ENCODE measurements at regions not wholly inside any gene's neighbourhood (a gene's known extent, or its start where the extent isn't known, plus 50 kb on each side); places are given as distances from the start of the nearest gene placed in this dataset.

- Mint-ChIP-seq H3K4me3 (no peak overlapping the region), H3K9me3 (no peaks in the 10 kb centered on the region), H3K36me3 (ENCODE audit: insufficient read depth in 1 of 3, low read depth in 3 of 3) (no peaks in the 10 kb centered on the region), H3K4me1 (peaks cover 0 to 4% of the 10 kb centered on the region in 2 experiments; a peak in 2 of 4 replicates), H3K27ac (no peak overlapping the region), H3K27me3 (ENCODE audit: low read depth) (no peaks in the 10 kb centered on the region)
- Histone ChIP-seq H2AFZ (ENCODE audit: low read length) (no peak overlapping the region), H3K4me1 (ENCODE audit: insufficient read depth, low read length) (peaks cover 3% of the 10 kb centered on the region; the same call in 1 of the 2 replicates), H2BK20ac (ENCODE audit: low read depth, low read length, poor library complexity, severe bottlenecking) (no peak overlapping the region), H3K14ac (ENCODE audit: insufficient read depth, low read length) (no peak overlapping the region), H2AK5ac (ENCODE audit: insufficient read length, low read length) (no peak overlapping the region), H4K91ac (ENCODE audit: insufficient read length, low read depth, low read length) (no peak overlapping the region), H2BK12ac (ENCODE audit: insufficient read length, low read depth, low read length) (no peak overlapping the region), H3T11ph (ENCODE audit: low read length) (no peak overlapping the region), H3K79me2 (ENCODE audit: insufficient read depth, low read length) (no peaks in the 10 kb centered on the region), H2BK120ac (ENCODE audit: low read depth, low read length, poor library complexity, severe bottlenecking) (no peak overlapping the region), H2BK15ac (ENCODE audit: low read depth, low read length) (no peak overlapping the region), H3K4me2 (ENCODE audit: insufficient read depth, insufficient read length, low read length) (no peak overlapping the region), H3K23ac (ENCODE audit: insufficient read length, low read depth, low read length) (no peak overlapping the region), H3K9ac (ENCODE audit: extremely low read depth, insufficient read length, low read length) (no peak overlapping the region), H3K9me3 (ENCODE audit: control insufficient read depth, low read depth, low read length) (no peaks in the 10 kb centered on the region), H4K20me1 (ENCODE audit: control insufficient read depth, insufficient read depth, insufficient read length) (no peaks in the 10 kb centered on the region), H3K56ac (ENCODE audit: insufficient read length, low read depth, low read length) (no peak overlapping the region), H4K8ac (replicated peaks; ENCODE audit: insufficient read length, low read depth, low read length) (no peak overlapping the region), H3K27me3 (ENCODE audit: insufficient read depth, low read length) (no peaks in the 10 kb centered on the region), H3K27ac (ENCODE audit: insufficient read length, low read depth, low read length) (no peak overlapping the region), H3K4ac (ENCODE audit: low read depth, low read length) (no peak overlapping the region), H3K23me2 (ENCODE audit: insufficient read length, low read depth, low read length, poor library complexity, severe bottlenecking) (no peaks in the 10 kb centered on the region), H4K5ac (ENCODE audit: insufficient read length, low read depth, low read length) (no peak overlapping the region), H3K18ac (ENCODE audit: insufficient read length, low read depth, low read length) (no peak overlapping the region), H3K79me1 (ENCODE audit: insufficient read depth, low read depth, low read length, poor library complexity, severe bottlenecking) (no peaks in the 10 kb centered on the region), H2BK5ac (ENCODE audit: insufficient read length, low read length) (no peak overlapping the region)
- no peak for DNase-seq
- no CpG with 5 or more reads among the region's 1 CpG for WGBS (ENCODE audit: extremely low coverage, insufficient read length, low lambda C conversion rate)
- TF ChIP-seq CTCF (conservative IDR thresholded peaks at IDR 0.05), result no peak
Measured at GRCh38 chr6:8578006-8578405, 142.7 kb upstream of the SLC35B3 start.

Measured in H9 (cell line).